Endodermal cell (in vitro differentiated cells): ENCODE measurements at regions not wholly inside any gene's neighbourhood (a gene's known extent, or its start where the extent isn't known, plus 50 kb on each side); places are given as distances from the start of the nearest gene placed in this dataset.

Experiments used
- DNase-seq: peaks from one replicate; pipeline ENCODE4 v3.0.0-alpha.2; 2017
- H3K27ac ChIP-seq: 2 replicates; pipeline ENCODE4 v1.5.1; 2013; ENCODE audit warnings: mild to moderate bottlenecking, low read depth, low read length, moderate library complexity
- H3K27me3 ChIP-seq: 2 replicates; pipeline ENCODE4 v1.6.1; 2013; ENCODE audit warnings: mild to moderate bottlenecking, low read length, moderate library complexity; ENCODE audit not compliant: insufficient read depth, control insufficient read depth, poor library complexity, severe bottlenecking
- H3K36me3 ChIP-seq: 2 replicates; pipeline ENCODE4 v1.7.0; 2013; ENCODE audit warnings: mild to moderate bottlenecking, low read length, moderate library complexity; ENCODE audit not compliant: control insufficient read depth, insufficient read depth
- H3K4me1 ChIP-seq: one replicate; pipeline ENCODE4 v1.7.0; 2013; ENCODE audit warnings: low read length; ENCODE audit not compliant: control insufficient read depth, insufficient read depth
- H3K4me3 ChIP-seq: 2 replicates; pipeline ENCODE4 v1.5.1; 2013; ENCODE audit warnings: mild to moderate bottlenecking, low read length, moderate library complexity
- H3K9ac ChIP-seq: 2 replicates; pipeline ENCODE4 v1.6.1; 2013; ENCODE audit warnings: mild to moderate bottlenecking, low read length, moderate library complexity; ENCODE audit not compliant: poor library complexity, severe bottlenecking; ENCODE audit errors: extremely low read depth
- H3K9me3 ChIP-seq: 2 replicates; pipeline ENCODE4 v1.6.1; 2013; ENCODE audit warnings: mild to moderate bottlenecking, low read length, moderate library complexity; ENCODE audit not compliant: control insufficient read depth
- H3K27ac Mint-ChIP-seq: 2 replicates; pipeline ENCODE4 v1.8.0; 2020; ENCODE audit warnings: mixed read lengths
- H3K27me3 Mint-ChIP-seq: 2 replicates; pipeline ENCODE4 v1.8.0; 2021; ENCODE audit warnings: mild to moderate bottlenecking, mixed read lengths; ENCODE audit not compliant: insufficient read depth
- H3K36me3 Mint-ChIP-seq: 2 replicates; pipeline ENCODE4 v1.8.0; 2020; ENCODE audit warnings: low read depth, mixed read lengths
- H3K4me1 Mint-ChIP-seq: 2 replicates; pipeline ENCODE4 v1.8.0; 2020; ENCODE audit warnings: mixed read lengths
- H3K4me3 Mint-ChIP-seq: 2 replicates; pipeline ENCODE4 v1.8.0; 2020; ENCODE audit warnings: mild to moderate bottlenecking, moderate library complexity, mixed read lengths
- H3K9me3 Mint-ChIP-seq: 2 replicates; pipeline ENCODE4 v1.8.0; 2020; ENCODE audit warnings: mild to moderate bottlenecking, mixed read lengths
- CTCF ChIP-seq: fragments of 200-600 bp; sonication (generic); conservative IDR thresholded peaks from 2 replicates; pipeline ENCODE4 v1.5.0; 2021; ENCODE audit warnings: antibody characterized with exemption, mild to moderate bottlenecking
- WGBS, 2 experiments: methylation state at CpG; one replicate each; pipeline versions ENCODE4 v1.1.5 to v1.1.7; 2013; ENCODE audit warnings: missing lambda C conversion rate in 2 of 2, mixed read lengths in 1 of 2; ENCODE audit not compliant: insufficient coverage in 1 of 2, insufficient read length in 1 of 2; 5-methylcytosine and 5-hydroxymethylcytosine counted together

DNA sequence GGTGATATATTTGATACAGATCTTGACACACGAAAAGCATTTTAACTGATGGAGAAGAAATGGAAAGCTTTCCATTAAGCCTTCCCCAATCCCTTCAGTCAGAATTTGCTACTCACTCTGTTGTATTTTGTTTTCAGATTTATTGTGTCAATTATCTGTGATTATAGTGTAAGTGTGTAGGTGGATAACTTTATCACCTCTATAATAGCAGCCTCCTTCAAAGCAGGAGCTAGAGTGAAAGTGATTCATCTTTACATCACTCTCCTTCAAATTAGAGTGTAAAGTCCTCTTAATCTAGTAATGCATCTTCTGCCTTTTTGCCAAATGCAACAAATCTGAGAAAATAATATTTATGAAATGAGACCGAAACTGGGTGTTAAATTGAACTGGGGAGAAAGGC lies 459.7 kb upstream of the ZP4 start:
- WGBS, 2 experiments = 100% methylated on average over 2 of the region's 2 CpGs
- no peak for DNase-seq

DNA sequence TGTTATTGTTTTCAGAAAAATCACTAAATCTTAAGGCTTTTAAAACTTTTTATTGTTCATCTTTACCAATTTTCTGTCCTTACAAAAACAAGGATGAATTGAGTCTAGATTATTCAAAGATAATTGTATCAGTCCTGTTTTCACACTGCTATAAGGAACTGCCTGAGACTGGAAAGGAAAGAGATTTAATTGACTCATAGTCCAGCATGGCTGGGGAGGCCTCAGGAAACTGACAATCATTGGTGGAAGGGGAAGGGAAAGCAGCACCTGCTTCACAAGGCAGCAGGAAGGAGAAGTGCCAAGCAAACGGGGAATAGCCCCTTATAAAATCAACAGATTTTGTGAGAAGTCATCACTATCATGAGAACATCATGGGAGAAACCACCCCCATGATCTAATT lies 455.6 kb upstream of the ZP4 start:
- Mint-ChIP-seq H3K4me3 (no peak overlapping the region), H3K27ac (no peak overlapping the region), H3K9me3 (peaks cover 3% of the 10 kb centered on the region), H3K36me3 (no peaks in the 10 kb centered on the region), H3K4me1 (peaks cover 2% of the 10 kb centered on the region), H3K27me3 (no peaks in the 10 kb centered on the region)
- Histone ChIP-seq H3K27ac (no peak overlapping the region), H3K27me3 (no peaks in the 10 kb centered on the region), H3K9me3 (no peaks in the 10 kb centered on the region), H3K4me3 (no peak overlapping the region), H3K9ac (no peak overlapping the region), H3K4me1 (no peaks in the 10 kb centered on the region), H3K36me3 (no peaks in the 10 kb centered on the region)
- WGBS, 2 experiments = 63% methylated on average over 1 of the region's 1 CpG; no CpG with 5 or more reads in 1 of the 2 experiments
- no peak for TF ChIP-seq CTCF
- no peak for DNase-seq

More for the DNA sequence above, 459.7 kb upstream of the ZP4 start:
- Histone ChIP-seq H3K4me3 (no peak overlapping the region), H3K36me3 (no peaks in the 10 kb centered on the region), H3K4me1 (no peaks in the 10 kb centered on the region), H3K9me3 (no peaks in the 10 kb centered on the region), H3K27ac (no peak overlapping the region), H3K9ac (no peak overlapping the region), H3K27me3 (no peaks in the 10 kb centered on the region)
- Mint-ChIP-seq H3K27ac (no peak overlapping the region), H3K36me3 (no peaks in the 10 kb centered on the region), H3K9me3 (peaks cover 6% of the 10 kb centered on the region), H3K27me3 (no peaks in the 10 kb centered on the region), H3K4me1 (no peaks in the 10 kb centered on the region), H3K4me3 (no peak overlapping the region)
- no peak for TF ChIP-seq CTCF

- Histone ChIP-seq H3K36me3 (no peaks in the 10 kb centered on the region), H3K4me1 (no peaks in the 10 kb centered on the region), H3K27me3 (no peaks in the 10 kb centered on the region), H3K9me3 (no peaks in the 10 kb centered on the region), H3K4me3 (no peak overlapping the region), H3K27ac (no peak overlapping the region), H3K9ac (no peak overlapping the region)
- Mint-ChIP-seq H3K36me3 (no peaks in the 10 kb centered on the region), H3K27ac (no peak overlapping the region), H3K9me3 (peaks cover 3% of the 10 kb centered on the region), H3K27me3 (no peaks in the 10 kb centered on the region), H3K4me3 (no peak overlapping the region), H3K4me1 (peaks cover 2% of the 10 kb centered on the region)
- WGBS, 2 experiments = 90 to 100% methylated on average over 4 to 5 of the region's 6 CpGs
- no peak for DNase-seq
- TF ChIP-seq CTCF = no peak
Observed at GRCh38 chr1:238345837-238346236, 455.1 kb upstream of the ZP4 start.
